ENCODE measurements at regions not wholly inside any gene's neighbourhood (a gene's known extent, or its start where the extent isn't known, plus 50 kb on each side); places are given as distances from the start of the nearest gene placed in this dataset.
"Not testable (repeated sequence)": the region's sequence is repeated elsewhere in the genome, so short reads cannot be mapped to it uniquely, and the experiment has no call there.

- TF ChIP-seq CTCF (IDR thresholded peaks at IDR 0.05; ENCODE audit: extremely low read depth, missing control alignments): no peak
- DNase-seq (ENCODE audit: low spot score): no peak
Measured at GRCh38 chr4:188399834-188400233, 260.6 kb downstream of the TRIML1 start.

GRCh38 chr4:188400451-188400850, 261.2 kb downstream of the TRIML1 start:
- DNase-seq (ENCODE audit: low spot score): no peak
- TF ChIP-seq CTCF (IDR thresholded peaks at IDR 0.05; ENCODE audit: extremely low read depth, missing control alignments): no peak

GRCh38 chr4:188403272-188403671, 264.0 kb downstream of the TRIML1 start:
- TF ChIP-seq CTCF (IDR thresholded peaks at IDR 0.05; ENCODE audit: extremely low read depth, missing control alignments): no peak
- no peak for DNase-seq (ENCODE audit: low spot score)

GRCh38 chr4:188405071-188405835, 266.0 kb downstream of the TRIML1 start:
- DNase-seq (ENCODE audit: low spot score): not testable (repeated sequence)

GRCh38 chr4:188408244-188409030, 269.2 kb downstream of the TRIML1 start:
- no peak for DNase-seq (ENCODE audit: low spot score)
- no peak for TF ChIP-seq CTCF (IDR thresholded peaks at IDR 0.05; ENCODE audit: extremely low read depth, missing control alignments)

- no peak for DNase-seq (ENCODE audit: low spot score)
- no peak for TF ChIP-seq CTCF (IDR thresholded peaks at IDR 0.05; ENCODE audit: extremely low read depth, missing control alignments)
Measured at GRCh38 chr4:188409851-188410250, 270.6 kb downstream of the TRIML1 start.

- no peak for DNase-seq (ENCODE audit: low spot score)
- no peak for TF ChIP-seq CTCF (IDR thresholded peaks at IDR 0.05; ENCODE audit: extremely low read depth, missing control alignments)
Measured at GRCh38 chr4:188411805-188412204, 272.6 kb downstream of the TRIML1 start.
